Activated CD8-positive, alpha-beta T cell treated with anti-CD3 and anti-CD28 coated beads, Interleukin-2, amount 10 ng/mL, durations not matched to agents 7 days and 5 days (primary cell): ENCODE measurements at regions not wholly inside any gene's neighbourhood (a gene's known extent, or its start where the extent isn't known, plus 50 kb on each side); places are given as distances from the start of the nearest gene placed in this dataset.
A peak's percentile ranks its signal among the peaks of the same experiment; 100 is the strongest.

Experiments used
- ATAC-seq: fragments of 150-1000 bp; cut with Tn5 transposase; one replicate; pipeline ENCODE4 v1.10.0; 2021; ENCODE audit warnings: moderate library complexity
- CTCF ChIA-PET: fragments of 350-600 bp; sonication (Branson Sonifier 250); formaldehyde crosslinking; loops from one replicate; lab custom pipeline; 2021; ENCODE audit warnings: antibody characterized with exemption; lab: Charles Lee
- POLR2A ChIA-PET: fragments of 350-600 bp; sonication (Branson Sonifier 250); formaldehyde crosslinking; loops from one replicate; lab custom pipeline; 2021; ENCODE audit warnings: antibody characterized with exemption; lab: Charles Lee
- DNase-seq: peaks from one replicate; pipeline ENCODE4 v3.0.0-alpha.2; 2020
- H3K27ac Mint-ChIP-seq: one replicate; pipeline ENCODE4 v1.8.0; 2021; ENCODE audit warnings: mild to moderate bottlenecking, mixed read lengths
- H3K27me3 Mint-ChIP-seq: one replicate; pipeline ENCODE4 v1.8.0; 2021; ENCODE audit warnings: low read depth, mixed read lengths
- H3K36me3 Mint-ChIP-seq: one replicate; pipeline ENCODE4 v1.8.0; 2021; ENCODE audit warnings: low read depth, mixed read lengths
- H3K4me1 Mint-ChIP-seq: one replicate; pipeline ENCODE4 v1.8.0; 2021; ENCODE audit warnings: low read depth, mixed read lengths
- H3K4me3 Mint-ChIP-seq: one replicate; pipeline ENCODE4 v1.8.0; 2021; ENCODE audit warnings: mild to moderate bottlenecking, mixed read lengths
- H3K9me3 Mint-ChIP-seq: one replicate; pipeline ENCODE4 v1.8.0; 2022; ENCODE audit warnings: mixed read lengths; ENCODE audit not compliant: insufficient read depth

GRCh38 chr17:70610161-70610560 is 440.8 kb downstream of the KCNJ2 start:
- DNase-seq (no peak), ATAC-seq (no peak)
- H3K27ac Mint-ChIP-seq: no peak overlapping the region
- H3K27me3 Mint-ChIP-seq: peaks cover 2% of the 10 kb centered on the region
- no peaks in the 10 kb centered on the region for H3K36me3 Mint-ChIP-seq
- no peaks in the 10 kb centered on the region for H3K4me1 Mint-ChIP-seq
- POLR2A ChIA-PET: no interaction called here
- no peak overlapping the region for H3K4me3 Mint-ChIP-seq
- CTCF ChIA-PET: no interaction called here
- no peaks in the 10 kb centered on the region for H3K9me3 Mint-ChIP-seq

DNA sequence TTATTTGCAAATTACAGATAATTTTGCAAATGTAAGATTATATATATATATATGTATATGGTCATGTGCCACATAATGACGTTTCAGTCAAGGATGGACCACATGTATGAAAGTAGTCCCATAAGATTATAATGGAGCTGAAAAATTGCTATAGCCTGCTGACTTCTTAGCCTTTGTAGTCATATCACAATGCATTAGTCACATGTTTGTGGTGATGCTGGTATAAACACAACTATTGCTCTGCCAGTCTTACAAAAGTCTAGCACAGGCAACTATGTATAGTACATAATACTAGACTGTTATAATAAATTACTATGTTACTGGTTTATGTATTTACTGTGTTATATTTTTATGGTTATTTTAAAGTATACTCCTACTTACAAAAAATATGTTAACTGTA is 444.3 kb downstream of the KCNJ2 start:
- no peak for ATAC-seq
- ChIA-PET POLR2A (no interaction called here), CTCF (no interaction called here)
- Mint-ChIP-seq H3K27ac (no peak overlapping the region), H3K4me1 (no peaks in the 10 kb centered on the region), H3K36me3 (no peaks in the 10 kb centered on the region), H3K27me3 (peaks cover 2% of the 10 kb centered on the region), H3K9me3 (no peaks in the 10 kb centered on the region), H3K4me3 (no peak overlapping the region)
- DNase-seq: no peak

DNA sequence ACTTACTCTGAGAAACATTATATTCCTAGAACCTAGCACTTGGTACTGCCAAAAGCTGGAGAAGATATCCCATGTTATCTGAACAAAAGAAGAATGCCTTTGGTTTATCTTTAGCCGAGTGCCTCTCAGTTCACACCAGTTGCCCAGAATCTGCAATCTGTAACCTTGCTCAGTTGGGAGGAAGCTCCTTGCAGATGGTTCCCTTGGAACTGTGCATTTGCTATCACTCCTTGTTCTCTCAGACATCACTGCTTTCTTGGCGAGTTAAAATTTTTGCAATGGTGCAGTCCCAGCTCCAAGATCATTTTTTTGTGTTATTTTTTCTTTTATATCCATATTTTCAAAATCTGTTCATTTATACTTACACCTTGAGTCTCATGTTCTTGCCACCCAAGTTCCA is 446.5 kb downstream of the KCNJ2 start:
- DNase-seq: no peak
- CTCF ChIA-PET: no interaction called here

GRCh38 chr17:70618641-70619040 is 449.3 kb downstream of the KCNJ2 start:
- Mint-ChIP-seq H3K27me3 (no peaks in the 10 kb centered on the region), H3K4me1 (peaks cover 6% of the 10 kb centered on the region), H3K27ac (no peak overlapping the region), H3K36me3 (no peaks in the 10 kb centered on the region), H3K9me3 (peaks cover 3% of the 10 kb centered on the region), H3K4me3 (no peak overlapping the region)
- no peak for ATAC-seq
- ChIA-PET POLR2A (no interaction called here), CTCF (no interaction called here)
- no peak for DNase-seq

More for the DNA sequence above, 446.5 kb downstream of the KCNJ2 start:
- no peak for ATAC-seq
- no peaks in the 10 kb centered on the region for H3K36me3 Mint-ChIP-seq
- H3K27me3 Mint-ChIP-seq: no peaks in the 10 kb centered on the region
- no peaks in the 10 kb centered on the region for H3K9me3 Mint-ChIP-seq
- no peak overlapping the region for H3K4me3 Mint-ChIP-seq
- POLR2A ChIA-PET: no interaction called here
- no peaks in the 10 kb centered on the region for H3K4me1 Mint-ChIP-seq
- no peak overlapping the region for H3K27ac Mint-ChIP-seq

GRCh38 chr17:70621566-70621965 is 452.2 kb downstream of the KCNJ2 start:
- no peak overlapping the region for H3K4me3 Mint-ChIP-seq
- ATAC-seq: no peak
- CTCF ChIA-PET: no interaction called here

DNA sequence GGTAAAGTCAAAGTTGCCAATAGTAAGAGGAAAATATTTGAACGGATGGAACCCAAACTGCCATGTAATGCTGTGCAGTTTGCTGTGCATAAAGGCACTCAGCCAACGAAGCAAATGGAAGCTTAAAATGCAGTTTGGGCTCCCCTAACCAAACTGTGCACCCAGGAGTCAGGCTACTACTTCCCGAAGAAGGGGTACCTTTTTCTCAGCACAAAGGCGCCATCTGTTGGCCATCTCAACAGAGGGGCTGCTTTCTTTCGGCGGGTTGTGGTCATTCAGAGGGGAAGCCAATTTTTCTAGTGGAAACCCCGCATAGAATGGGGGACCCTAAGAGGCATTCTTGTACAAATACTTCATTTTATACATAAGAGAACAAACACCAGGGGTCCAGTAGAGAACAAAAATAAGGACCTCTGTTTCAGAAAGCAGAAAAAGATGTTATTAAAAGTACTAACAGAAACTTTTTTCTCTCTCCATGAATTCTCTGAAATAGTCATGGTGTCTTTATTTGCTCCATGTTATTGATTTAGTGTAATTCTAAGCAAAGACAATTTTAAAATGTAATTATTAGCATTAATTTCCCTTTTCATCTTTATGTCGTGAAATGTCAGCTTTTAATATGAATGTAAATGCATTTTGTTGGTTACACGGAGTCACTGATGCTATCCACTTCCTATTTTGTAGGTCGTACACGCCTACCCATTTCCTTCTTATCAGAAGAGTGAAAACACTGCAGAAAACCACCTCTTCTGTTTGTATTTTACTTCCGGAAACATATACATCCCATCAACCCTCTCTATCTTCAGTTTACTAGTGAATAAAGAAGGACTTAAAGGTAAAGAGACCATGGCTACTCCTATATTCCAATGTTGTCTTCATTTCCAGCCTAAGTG is 453.3 kb downstream of the KCNJ2 start:
- ATAC-seq: no peak
- peak; percentile 26 for DNase-seq

More at GRCh38 chr17:70621566-70621965, 452.2 kb downstream of the KCNJ2 start:
- no peak for DNase-seq
- no peak overlapping the region for H3K27ac Mint-ChIP-seq
- no peaks in the 10 kb centered on the region for H3K36me3 Mint-ChIP-seq
- H3K9me3 Mint-ChIP-seq: peaks cover 3% of the 10 kb centered on the region
- POLR2A ChIA-PET: no interaction called here
- H3K4me1 Mint-ChIP-seq: peaks cover 6% of the 10 kb centered on the region
- no peaks in the 10 kb centered on the region for H3K27me3 Mint-ChIP-seq

GRCh38 chr17:70624211-70624610 is 454.9 kb downstream of the KCNJ2 start:
- ATAC-seq: no peak
- Mint-ChIP-seq H3K36me3 (no peaks in the 10 kb centered on the region), H3K9me3 (peaks cover 3% of the 10 kb centered on the region), H3K4me1 (peaks cover 6% of the 10 kb centered on the region), H3K27ac (no peak overlapping the region), H3K4me3 (no peak overlapping the region), H3K27me3 (no peaks in the 10 kb centered on the region)
- ChIA-PET CTCF (interaction anchor here (0.7 kb wide), 1 partner anchor 31 kb away, joined by 3 read pairs; no protein-coding TSS in a partner anchor), POLR2A (no interaction called here)
- DNase-seq: no peak

More for the DNA sequence above, 453.3 kb downstream of the KCNJ2 start:
- no peak overlapping the region for H3K27ac Mint-ChIP-seq
- peaks cover 6% of the 10 kb centered on the region for H3K4me1 Mint-ChIP-seq
- ChIA-PET POLR2A (no interaction called here), CTCF (no interaction called here)
- peaks cover 3% of the 10 kb centered on the region for H3K9me3 Mint-ChIP-seq
- no peaks in the 10 kb centered on the region for H3K36me3 Mint-ChIP-seq
- no peaks in the 10 kb centered on the region for H3K27me3 Mint-ChIP-seq
- no peak overlapping the region for H3K4me3 Mint-ChIP-seq

DNA sequence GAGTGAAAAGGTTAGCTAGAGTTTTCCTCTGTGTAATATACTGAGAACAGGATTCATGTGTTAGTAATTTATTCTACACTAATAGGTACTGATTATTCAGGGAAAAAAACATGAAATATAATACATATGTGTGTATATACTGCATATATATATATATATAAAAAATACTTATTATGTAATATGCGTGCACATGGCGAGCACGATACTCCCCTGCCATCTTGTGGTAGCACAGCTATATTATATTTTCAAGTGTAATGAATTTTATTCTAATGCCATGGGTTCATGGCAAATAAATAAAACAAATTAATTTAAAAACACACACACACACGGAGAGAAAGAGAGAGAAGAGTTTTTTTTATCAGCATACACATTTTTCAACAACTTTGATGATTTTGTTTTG is 460.6 kb downstream of the KCNJ2 start:
- Mint-ChIP-seq H3K9me3 (no peaks in the 10 kb centered on the region), H3K36me3 (no peaks in the 10 kb centered on the region), H3K27me3 (no peaks in the 10 kb centered on the region), H3K27ac (no peak overlapping the region), H3K4me1 (no peaks in the 10 kb centered on the region), H3K4me3 (no peak overlapping the region)
- ChIA-PET POLR2A (no interaction called here), CTCF (interaction anchor here (1.2 kb wide), 2 partner anchors 1022 to 1060 kb away, joined by 4 read pairs; no protein-coding TSS in a partner anchor)
- ATAC-seq: no peak
- no peak for DNase-seq

GRCh38 chr17:70636517-70637133 is 467.3 kb downstream of the KCNJ2 start:
- Mint-ChIP-seq H3K4me3 (no peak overlapping the region), H3K9me3 (no peaks in the 10 kb centered on the region), H3K27me3 (no peaks in the 10 kb centered on the region), H3K36me3 (no peaks in the 10 kb centered on the region), H3K27ac (no peak overlapping the region), H3K4me1 (no peaks in the 10 kb centered on the region)
- CTCF ChIA-PET: no interaction called here
- ATAC-seq: no peak
- POLR2A ChIA-PET: no interaction called here
- peak; percentile 21 for DNase-seq

DNA sequence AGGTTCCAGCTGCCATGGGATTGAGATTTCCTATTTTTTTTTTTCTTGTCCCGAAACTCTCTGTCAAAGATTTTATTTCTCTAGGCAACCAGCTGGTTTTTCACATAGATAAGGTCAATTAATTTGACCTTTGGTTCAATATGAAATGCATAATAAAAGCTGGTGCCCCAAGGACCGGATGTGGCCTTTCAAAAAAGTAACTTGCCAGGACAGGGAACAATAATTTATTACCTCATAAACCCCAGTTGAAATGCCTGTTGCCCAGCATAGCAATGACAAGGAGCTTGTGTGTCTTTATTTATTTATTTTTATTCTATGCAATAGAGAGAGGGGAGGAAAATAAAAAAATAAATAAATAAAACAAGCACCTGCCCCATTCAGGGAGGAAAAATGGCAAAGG is 472.7 kb downstream of the KCNJ2 start:
- POLR2A ChIA-PET: no interaction called here
- H3K4me3 Mint-ChIP-seq: no peak overlapping the region
- H3K36me3 Mint-ChIP-seq: no peaks in the 10 kb centered on the region
- ATAC-seq (no peak), DNase-seq (no peak)
- no peaks in the 10 kb centered on the region for H3K4me1 Mint-ChIP-seq
- CTCF ChIA-PET: no interaction called here
- no peak overlapping the region for H3K27ac Mint-ChIP-seq
- H3K9me3 Mint-ChIP-seq: no peaks in the 10 kb centered on the region
- no peaks in the 10 kb centered on the region for H3K27me3 Mint-ChIP-seq

DNA sequence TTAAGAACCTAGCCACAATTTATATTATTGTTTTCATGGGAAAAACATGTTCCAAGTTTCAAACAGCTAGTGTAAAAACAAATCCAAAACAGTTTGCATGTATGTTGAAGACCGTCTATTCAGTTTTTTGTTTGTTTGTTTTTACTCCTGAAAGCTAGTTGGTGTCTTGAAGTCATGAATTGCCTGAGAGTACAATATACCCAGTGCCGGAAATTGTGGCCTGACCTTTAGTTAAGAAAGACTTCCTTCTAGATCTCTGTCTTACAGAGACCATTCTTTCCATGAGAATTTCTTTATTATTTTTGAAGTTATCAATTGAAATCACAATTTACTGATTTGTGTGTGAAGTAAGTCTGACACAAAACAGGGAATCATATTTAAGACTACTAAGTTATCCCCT is 474.8 kb downstream of the KCNJ2 start:
- ChIA-PET CTCF (no interaction called here), POLR2A (no interaction called here)
- no peaks in the 10 kb centered on the region for H3K36me3 Mint-ChIP-seq

DNA sequence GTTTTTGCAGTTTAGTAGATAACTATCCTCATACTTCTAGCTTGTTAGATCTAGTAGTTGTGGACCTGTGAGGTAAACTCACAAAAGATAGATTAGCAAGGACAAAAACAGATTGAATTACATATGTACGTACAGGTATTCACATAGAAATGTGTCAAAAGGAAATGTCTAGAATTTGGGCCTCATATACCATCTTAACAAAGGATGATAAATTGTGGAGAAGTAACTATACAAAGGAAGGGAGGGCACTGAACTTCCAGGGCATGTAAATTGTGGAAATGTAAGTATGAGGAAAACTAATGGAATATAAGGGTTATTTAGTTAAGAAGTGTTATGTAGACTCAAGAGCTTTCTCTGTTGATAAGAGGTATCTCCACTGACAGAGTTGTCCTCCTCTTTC is 477.3 kb downstream of the KCNJ2 start:
- no peaks in the 10 kb centered on the region for H3K36me3 Mint-ChIP-seq
- DNase-seq: no peak
- H3K4me3 Mint-ChIP-seq: no peak overlapping the region
- H3K4me1 Mint-ChIP-seq: no peaks in the 10 kb centered on the region
- H3K27ac Mint-ChIP-seq: no peak overlapping the region
- H3K9me3 Mint-ChIP-seq: no peaks in the 10 kb centered on the region
- no peaks in the 10 kb centered on the region for H3K27me3 Mint-ChIP-seq
- CTCF ChIA-PET: no interaction called here
- POLR2A ChIA-PET: no interaction called here
- no peak for ATAC-seq

More for the DNA sequence above, 474.8 kb downstream of the KCNJ2 start:
- Mint-ChIP-seq H3K27me3 (no peaks in the 10 kb centered on the region), H3K9me3 (no peaks in the 10 kb centered on the region), H3K27ac (no peak overlapping the region), H3K4me3 (no peak overlapping the region), H3K4me1 (no peaks in the 10 kb centered on the region)
- ATAC-seq (no peak), DNase-seq (no peak)
